WTC11 (cell line): ENCODE measurements at regions not wholly inside any gene's neighbourhood (a gene's known extent, or its start where the extent isn't known, plus 50 kb on each side); places are given as distances from the start of the nearest gene placed in this dataset.

Experiments
- ATAC-seq: fragments of 200-7000 bp; cut with Tn5 transposase; 2 replicates; pipeline ENCODE4 v1.10.0; 2021; ENCODE audit warnings: mild to moderate bottlenecking, moderate library complexity
- CTCF ChIA-PET: fragments of 300-600 bp; sonication (Branson Sonifier 250); formaldehyde crosslinking; loops from one replicate; lab custom pipeline; 2021; ENCODE audit warnings: antibody characterized with exemption; lab: Charles Lee
- POLR2A ChIA-PET: fragments of 350-600 bp; sonication (Branson Sonifier 250); formaldehyde crosslinking; loops from one replicate; lab custom pipeline; 2021; ENCODE audit warnings: antibody characterized with exemption; lab: Charles Lee
- DNase-seq: peaks from one replicate; pipeline ENCODE4 v3.0.0; 2021; ENCODE audit warnings: low spot score
- H3K27ac Mint-ChIP-seq: 2 replicates; pipeline ENCODE4 v1.8.0; 2021; ENCODE audit warnings: mixed read lengths
- H3K27me3 Mint-ChIP-seq: 2 replicates; pipeline ENCODE4 v1.8.0; 2021; ENCODE audit warnings: low read depth, mild to moderate bottlenecking, moderate library complexity, mixed read lengths
- H3K36me3 Mint-ChIP-seq: 2 replicates; pipeline ENCODE4 v1.8.0; 2021; ENCODE audit warnings: mixed read lengths
- H3K4me1 Mint-ChIP-seq: 2 replicates; pipeline ENCODE4 v1.8.0; 2022; ENCODE audit warnings: mixed read lengths
- H3K4me3 Mint-ChIP-seq: 2 replicates; pipeline ENCODE4 v1.8.0; 2021; ENCODE audit warnings: mild to moderate bottlenecking, moderate library complexity, mixed read lengths
- H3K9me3 Mint-ChIP-seq: 2 replicates; pipeline ENCODE4 v1.8.0; 2021; ENCODE audit warnings: mixed read lengths
- ATF3 ChIP-seq: sonication (generic); formaldehyde crosslinking; conservative IDR thresholded peaks from 2 replicates; pipeline ENCODE4 v1.8.1; 2022; ENCODE audit warnings: mild to moderate bottlenecking, missing genetic modification reagents
- CREB1 ChIP-seq: sonication (generic); formaldehyde crosslinking; IDR thresholded peaks from 2 replicates; pipeline ENCODE4 v1.8.0; 2023; ENCODE audit warnings: mild to moderate bottlenecking, missing genetic modification reagents
- CREM ChIP-seq: sonication (generic); formaldehyde crosslinking; IDR thresholded peaks from 2 replicates; pipeline ENCODE4 v1.8.1; 2022; ENCODE audit warnings: mild to moderate bottlenecking, missing genetic modification reagents, moderate library complexity
- E2F4 ChIP-seq: sonication (generic); formaldehyde crosslinking; IDR thresholded peaks from 2 replicates; pipeline ENCODE4 v1.8.1; 2022; ENCODE audit warnings: low read depth, mild to moderate bottlenecking, moderate library complexity, missing genetic modification reagents, borderline replicate concordance
- FOXJ3 ChIP-seq: sonication (generic); formaldehyde crosslinking; IDR thresholded peaks from 2 replicates; pipeline ENCODE4 v1.9.0; 2021; ENCODE audit warnings: missing genetic modification reagents, mild to moderate bottlenecking, borderline replicate concordance
- FOXK1 ChIP-seq: sonication (generic); formaldehyde crosslinking; IDR thresholded peaks from 2 replicates; pipeline ENCODE4 v1.8.0; 2022; ENCODE audit warnings: mild to moderate bottlenecking, moderate library complexity, missing genetic modification reagents
- IRF1 ChIP-seq: sonication (generic); formaldehyde crosslinking; IDR thresholded peaks from 2 replicates; pipeline ENCODE4 v1.8.0; 2023; ENCODE audit warnings: missing genetic modification reagents
- MYBL2 ChIP-seq: sonication (generic); formaldehyde crosslinking; IDR thresholded peaks from 2 replicates; pipeline ENCODE4 v1.8.1; 2023; ENCODE audit warnings: mild to moderate bottlenecking, moderate library complexity, missing genetic modification reagents
- ZNF281 ChIP-seq: sonication (generic); formaldehyde crosslinking; IDR thresholded peaks from 2 replicates; pipeline ENCODE4 v1.8.0; 2023; ENCODE audit warnings: mild to moderate bottlenecking, missing genetic modification reagents
- ZNF317 ChIP-seq: sonication (generic); formaldehyde crosslinking; IDR thresholded peaks from 2 replicates; pipeline ENCODE4 v1.8.1; 2023; ENCODE audit warnings: low read depth, mild to moderate bottlenecking, moderate library complexity, missing genetic modification reagents, borderline replicate concordance
- ZNF512 ChIP-seq: sonication (generic); formaldehyde crosslinking; IDR thresholded peaks from 2 replicates; pipeline ENCODE4 v1.8.1; 2022; ENCODE audit warnings: missing genetic modification reagents, borderline replicate concordance
- ZNF532 ChIP-seq: fragments of 250-450 bp; sonication (Bioruptor Pico); IDR thresholded peaks from 2 replicates; pipeline ENCODE4 v1.9.0; 2021; ENCODE audit warnings: mild to moderate bottlenecking, borderline replicate concordance

- TF ChIP-seq E2F4 (CRISPR knock-in tag), result no peak
- TF ChIP-seq ZNF512 (CRISPR knock-in tag), result no peak
- TF ChIP-seq CREB1, result no peak
- no peak for TF ChIP-seq FOXJ3 (CRISPR knock-in tag)
Observed at GRCh38 chr4:31655328-31655727, 935.2 kb downstream of the PCDH7 start (continued).

- H3K4me3 Mint-ChIP-seq, result no peak overlapping the region
- H3K9me3 Mint-ChIP-seq, result no peaks in the 10 kb centered on the region
- H3K27ac Mint-ChIP-seq, result no peak overlapping the region
- H3K27me3 Mint-ChIP-seq, result no peaks in the 10 kb centered on the region
- no peak for DNase-seq
- no peaks in the 10 kb centered on the region for H3K36me3 Mint-ChIP-seq
- TF ChIP-seq ATF3 (no peak), E2F4 (CRISPR knock-in tag) (no peak), MYBL2 (CRISPR knock-in tag) (no peak), FOXK1 (no peak)
- TF ChIP-seq, all 79 proteins: peak for 0
- ATAC-seq, result no peak
- ChIA-PET CTCF (no interaction called here), POLR2A (no interaction called here)
- peaks cover 3% of the 10 kb centered on the region; the same call in 1 of the 2 replicates for H3K4me1 Mint-ChIP-seq
Observed at GRCh38 chr4:31657859-31658570, 937.8 kb downstream of the PCDH7 start.

GRCh38 chr4:31660916-31661315 is 940.7 kb downstream of the PCDH7 start:
- no peaks in the 10 kb centered on the region for H3K36me3 Mint-ChIP-seq
- POLR2A ChIA-PET, result no interaction called here
- no peak overlapping the region for H3K4me3 Mint-ChIP-seq
- peaks cover 6% of the 10 kb centered on the region for H3K4me1 Mint-ChIP-seq
- DNase-seq, result no peak
- no peaks in the 10 kb centered on the region for H3K9me3 Mint-ChIP-seq
- TF ChIP-seq ZNF317 (CRISPR knock-in tag), result no peak
- no peak for TF ChIP-seq ZNF281 (CRISPR knock-in tag)
- no peak for TF ChIP-seq ZNF532 (CRISPR knock-in tag)
- TF ChIP-seq IRF1 (CRISPR knock-in tag), result no peak
- TF ChIP-seq CREM (CRISPR knock-in tag), result no peak
- no peak for TF ChIP-seq ATF3
- no peak for TF ChIP-seq FOXK1
- ATAC-seq, result no peak
- CTCF ChIA-PET, result no interaction called here
- no peak overlapping the region for H3K27ac Mint-ChIP-seq
- no peaks in the 10 kb centered on the region for H3K27me3 Mint-ChIP-seq
